Body of pancreas (tissue), 4 donors: ENCODE measurements at regions not wholly inside any gene's neighbourhood (a gene's known extent, or its start where the extent isn't known, plus 50 kb on each side); places are given as distances from the start of the nearest gene placed in this dataset.

Experiments used
- POLR2A ChIP-seq, 3 donors: fragments of 450-650 bp; IDR thresholded peaks; one replicate each; pipeline ENCODE4 v1.6.1; 2016; ENCODE audit warnings: antibody characterized with exemption in 3 of 3, mild to moderate bottlenecking in 2 of 3
- TF ChIP-seq, protein P1 (sequence below), 7 experiments: fragments of 450-650 bp in 4 of 7; fragments of 200-600 bp in 3 of 7; sonication (generic) in 3 of 7; IDR thresholded peaks; one replicate each; pipeline ENCODE4 v1.5.1; 2016 to 2019; ENCODE audit warnings: antibody characterized with exemption in 7 of 7

DNA sequence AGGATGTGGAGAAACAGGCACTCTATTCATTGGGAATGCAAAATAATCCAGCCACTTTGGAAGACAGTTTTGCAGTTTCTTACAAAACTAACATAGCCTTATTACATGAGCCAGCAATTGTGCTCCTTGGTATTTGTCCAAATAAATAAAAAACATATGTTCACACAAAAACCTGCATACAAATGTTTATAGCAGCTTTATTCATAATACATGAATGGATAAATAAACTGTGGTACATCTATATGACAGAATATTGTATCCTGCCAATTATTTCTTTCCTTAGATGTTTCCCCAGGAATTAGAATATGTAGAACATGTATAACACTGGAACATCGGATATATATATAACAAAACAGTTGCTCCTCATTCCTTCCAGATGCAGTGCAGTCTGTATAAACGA, 57.7 kb upstream of the VEGFC start:
- TF ChIP-seq, protein P1, sequence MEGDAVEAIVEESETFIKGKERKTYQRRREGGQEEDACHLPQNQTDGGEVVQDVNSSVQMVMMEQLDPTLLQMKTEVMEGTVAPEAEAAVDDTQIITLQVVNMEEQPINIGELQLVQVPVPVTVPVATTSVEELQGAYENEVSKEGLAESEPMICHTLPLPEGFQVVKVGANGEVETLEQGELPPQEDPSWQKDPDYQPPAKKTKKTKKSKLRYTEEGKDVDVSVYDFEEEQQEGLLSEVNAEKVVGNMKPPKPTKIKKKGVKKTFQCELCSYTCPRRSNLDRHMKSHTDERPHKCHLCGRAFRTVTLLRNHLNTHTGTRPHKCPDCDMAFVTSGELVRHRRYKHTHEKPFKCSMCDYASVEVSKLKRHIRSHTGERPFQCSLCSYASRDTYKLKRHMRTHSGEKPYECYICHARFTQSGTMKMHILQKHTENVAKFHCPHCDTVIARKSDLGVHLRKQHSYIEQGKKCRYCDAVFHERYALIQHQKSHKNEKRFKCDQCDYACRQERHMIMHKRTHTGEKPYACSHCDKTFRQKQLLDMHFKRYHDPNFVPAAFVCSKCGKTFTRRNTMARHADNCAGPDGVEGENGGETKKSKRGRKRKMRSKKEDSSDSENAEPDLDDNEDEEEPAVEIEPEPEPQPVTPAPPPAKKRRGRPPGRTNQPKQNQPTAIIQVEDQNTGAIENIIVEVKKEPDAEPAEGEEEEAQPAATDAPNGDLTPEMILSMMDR (IDR thresholded peaks at IDR 0.05) = no peak
- no peak for TF ChIP-seq POLR2A (IDR thresholded peaks at IDR 0.05)
